Loucy (cell line): ENCODE measurements at regions not wholly inside any gene's neighbourhood (a gene's known extent, or its start where the extent isn't known, plus 50 kb on each side); places are given as distances from the start of the nearest gene placed in this dataset.

Source experiments
- EZH2phosphoT487 ChIP-seq: fragments of 200-600 bp; IDR thresholded peaks from 2 replicates; pipeline ENCODE4 v1.6.1; 2018; ENCODE audit warnings: antibody characterized with exemption, mild to moderate bottlenecking, moderate library complexity, borderline replicate concordance
- TF ChIP-seq, protein P1 (sequence below): fragments of 200-600 bp; sonication (generic); conservative IDR thresholded peaks from 2 replicates; pipeline ENCODE4 v1.5.1; 2014; ENCODE audit warnings: mild to moderate bottlenecking, antibody characterized with exemption, low read length

DNA sequence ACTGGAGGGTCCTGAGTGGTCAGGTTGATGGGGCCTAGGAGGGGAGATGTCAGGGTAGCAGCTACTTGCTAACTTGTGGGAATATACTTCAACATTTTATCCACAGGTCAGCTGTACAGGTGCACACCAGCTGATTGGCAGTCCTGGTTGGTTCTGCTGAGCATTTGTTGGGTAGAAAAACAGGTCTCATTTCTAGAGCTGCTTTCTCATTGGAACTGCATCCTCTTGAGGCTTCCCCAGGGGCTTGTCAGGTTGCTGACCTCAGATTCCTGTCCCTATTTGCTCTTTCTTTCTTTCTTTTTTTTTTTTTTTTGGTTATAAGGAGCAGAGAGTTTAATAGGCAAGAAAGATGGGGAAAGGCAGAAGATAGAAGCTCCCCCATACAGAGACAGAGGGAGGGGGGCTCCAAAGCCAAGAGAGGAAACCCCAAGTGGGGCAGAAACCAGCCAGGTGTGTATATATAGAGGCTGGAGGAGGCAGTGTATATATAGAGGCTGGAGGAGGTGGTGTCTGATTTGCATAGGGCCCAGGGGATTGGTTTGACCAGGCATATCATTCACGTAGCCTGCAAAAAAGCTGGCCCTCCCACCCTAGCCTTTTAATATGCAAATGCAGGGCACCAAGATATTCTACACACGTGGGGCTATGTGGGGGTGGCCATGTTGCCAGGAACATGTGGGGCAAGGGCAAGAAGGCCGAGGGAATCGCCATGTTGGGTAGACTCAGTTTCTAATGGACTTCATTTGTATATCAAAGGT, 57.3 kb upstream of the STUM start:
- TF ChIP-seq, protein P1, sequence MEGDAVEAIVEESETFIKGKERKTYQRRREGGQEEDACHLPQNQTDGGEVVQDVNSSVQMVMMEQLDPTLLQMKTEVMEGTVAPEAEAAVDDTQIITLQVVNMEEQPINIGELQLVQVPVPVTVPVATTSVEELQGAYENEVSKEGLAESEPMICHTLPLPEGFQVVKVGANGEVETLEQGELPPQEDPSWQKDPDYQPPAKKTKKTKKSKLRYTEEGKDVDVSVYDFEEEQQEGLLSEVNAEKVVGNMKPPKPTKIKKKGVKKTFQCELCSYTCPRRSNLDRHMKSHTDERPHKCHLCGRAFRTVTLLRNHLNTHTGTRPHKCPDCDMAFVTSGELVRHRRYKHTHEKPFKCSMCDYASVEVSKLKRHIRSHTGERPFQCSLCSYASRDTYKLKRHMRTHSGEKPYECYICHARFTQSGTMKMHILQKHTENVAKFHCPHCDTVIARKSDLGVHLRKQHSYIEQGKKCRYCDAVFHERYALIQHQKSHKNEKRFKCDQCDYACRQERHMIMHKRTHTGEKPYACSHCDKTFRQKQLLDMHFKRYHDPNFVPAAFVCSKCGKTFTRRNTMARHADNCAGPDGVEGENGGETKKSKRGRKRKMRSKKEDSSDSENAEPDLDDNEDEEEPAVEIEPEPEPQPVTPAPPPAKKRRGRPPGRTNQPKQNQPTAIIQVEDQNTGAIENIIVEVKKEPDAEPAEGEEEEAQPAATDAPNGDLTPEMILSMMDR: no peak
- TF ChIP-seq EZH2phosphoT487: no peak
